AG09319 (cell line): ENCODE measurements at regions not wholly inside any gene's neighbourhood (a gene's known extent, or its start where the extent isn't known, plus 50 kb on each side); places are given as distances from the start of the nearest gene placed in this dataset.
"Not testable (repeated sequence)": the region's sequence is repeated elsewhere in the genome, so short reads cannot be mapped to it uniquely, and the experiment has no call there.

Source experiments
- DNase-seq: peaks from one replicate; pipeline ENCODE4 v3.0.0-alpha.2; 2010; ENCODE audit warnings: low read depth; ENCODE audit errors: extremely low read depth
- TF ChIP-seq, protein P1 (sequence below): IDR thresholded peaks from 2 replicates; pipeline ENCODE4 v1.5.1; 2011; ENCODE audit warnings: low read depth, mild to moderate bottlenecking, inconsistent platforms, low read length, moderate library complexity

- DNase-seq: no peak
- TF ChIP-seq, protein P1, sequence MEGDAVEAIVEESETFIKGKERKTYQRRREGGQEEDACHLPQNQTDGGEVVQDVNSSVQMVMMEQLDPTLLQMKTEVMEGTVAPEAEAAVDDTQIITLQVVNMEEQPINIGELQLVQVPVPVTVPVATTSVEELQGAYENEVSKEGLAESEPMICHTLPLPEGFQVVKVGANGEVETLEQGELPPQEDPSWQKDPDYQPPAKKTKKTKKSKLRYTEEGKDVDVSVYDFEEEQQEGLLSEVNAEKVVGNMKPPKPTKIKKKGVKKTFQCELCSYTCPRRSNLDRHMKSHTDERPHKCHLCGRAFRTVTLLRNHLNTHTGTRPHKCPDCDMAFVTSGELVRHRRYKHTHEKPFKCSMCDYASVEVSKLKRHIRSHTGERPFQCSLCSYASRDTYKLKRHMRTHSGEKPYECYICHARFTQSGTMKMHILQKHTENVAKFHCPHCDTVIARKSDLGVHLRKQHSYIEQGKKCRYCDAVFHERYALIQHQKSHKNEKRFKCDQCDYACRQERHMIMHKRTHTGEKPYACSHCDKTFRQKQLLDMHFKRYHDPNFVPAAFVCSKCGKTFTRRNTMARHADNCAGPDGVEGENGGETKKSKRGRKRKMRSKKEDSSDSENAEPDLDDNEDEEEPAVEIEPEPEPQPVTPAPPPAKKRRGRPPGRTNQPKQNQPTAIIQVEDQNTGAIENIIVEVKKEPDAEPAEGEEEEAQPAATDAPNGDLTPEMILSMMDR: no peak
Measured at GRCh38 chr10:64798297-64798696, 1277.1 kb downstream of the REEP3 start.

- DNase-seq: not testable (repeated sequence)
Measured at GRCh38 chr10:64808233-64808632, 1287.0 kb downstream of the REEP3 start.

GRCh38 chr10:64810046-64810445 lies 1288.8 kb downstream of the REEP3 start:
- DNase-seq: not testable (repeated sequence)

DNA sequence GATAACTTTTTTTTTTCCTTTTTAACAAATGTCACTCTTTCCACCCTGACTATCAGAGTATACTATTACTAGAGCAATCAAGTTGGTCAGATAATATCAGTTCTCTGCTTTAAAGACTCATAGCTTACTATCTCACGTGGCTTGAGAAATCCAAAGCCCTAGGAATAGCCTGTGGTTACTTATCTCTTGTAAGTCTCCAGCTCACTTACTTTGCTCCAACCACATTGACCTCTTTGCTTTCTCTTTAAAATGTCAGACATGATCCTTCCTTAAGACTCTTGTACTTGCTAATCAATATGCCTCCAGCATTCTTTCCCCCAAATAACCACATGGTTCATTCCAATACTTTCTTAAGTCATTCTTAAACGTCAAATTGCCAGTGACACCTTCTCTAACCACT lies 1292.2 kb downstream of the REEP3 start:
- TF ChIP-seq, protein P1: no peak
- no peak for DNase-seq

- DNase-seq: no peak
- TF ChIP-seq, protein P1: no peak
Measured at GRCh38 chr10:64814201-64814600, 1293.0 kb downstream of the REEP3 start.

DNA sequence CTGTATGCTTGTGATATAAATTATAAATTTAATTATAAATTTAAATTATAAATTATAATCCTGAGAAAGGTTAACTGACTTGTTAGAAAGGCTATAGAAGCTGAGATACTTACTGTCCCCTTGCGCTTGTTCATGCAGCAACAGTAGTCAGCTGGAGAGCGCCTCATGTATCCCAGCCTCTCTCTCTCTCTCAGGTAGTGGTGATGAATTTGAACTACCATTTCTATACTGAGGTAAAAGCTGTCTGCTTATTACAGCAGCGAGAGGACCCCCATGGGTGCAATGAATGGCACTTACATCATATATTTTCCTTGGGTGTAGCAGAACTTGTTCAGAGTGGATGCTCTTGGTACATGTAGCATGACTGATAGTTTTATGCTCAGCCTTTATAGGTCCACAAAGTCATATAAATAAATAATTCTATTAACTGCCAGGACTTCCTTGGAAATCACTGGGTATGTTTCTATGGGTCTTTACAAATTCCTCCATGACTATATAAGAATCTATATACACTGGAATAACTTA lies 1308.7 kb downstream of the REEP3 start:
- DNase-seq: no peak
- TF ChIP-seq, protein P1: no peak

DNA sequence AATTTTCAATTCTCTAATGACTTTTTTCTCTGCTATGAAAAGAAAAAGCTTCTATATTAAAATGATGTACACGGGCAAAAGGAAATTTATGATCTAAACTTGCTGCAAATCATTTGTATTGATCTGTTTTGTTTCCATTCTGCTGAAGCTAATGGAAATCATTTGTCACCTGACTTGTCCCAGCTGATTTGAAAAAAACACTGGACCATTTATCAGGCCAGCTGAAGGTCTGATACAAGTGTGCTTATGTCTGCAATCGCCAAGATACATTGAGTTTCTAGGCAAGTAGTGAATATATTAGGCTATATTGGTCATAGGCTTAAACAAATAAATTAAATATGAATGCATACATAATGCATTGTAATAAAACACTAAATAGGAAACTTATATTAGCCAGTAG lies 1309.7 kb downstream of the REEP3 start:
- DNase-seq: no peak

GRCh38 chr10:64840341-64840740 lies 1319.1 kb downstream of the REEP3 start:
- TF ChIP-seq, protein P1: no peak
- no peak for DNase-seq

More for the DNA sequence above, 1309.7 kb downstream of the REEP3 start:
- TF ChIP-seq, protein P1: no peak
